ENCODE measurements at regions not wholly inside any gene's neighbourhood (a gene's known extent, or its start where the extent isn't known, plus 50 kb on each side); places are given as distances from the start of the nearest gene placed in this dataset.

DNA sequence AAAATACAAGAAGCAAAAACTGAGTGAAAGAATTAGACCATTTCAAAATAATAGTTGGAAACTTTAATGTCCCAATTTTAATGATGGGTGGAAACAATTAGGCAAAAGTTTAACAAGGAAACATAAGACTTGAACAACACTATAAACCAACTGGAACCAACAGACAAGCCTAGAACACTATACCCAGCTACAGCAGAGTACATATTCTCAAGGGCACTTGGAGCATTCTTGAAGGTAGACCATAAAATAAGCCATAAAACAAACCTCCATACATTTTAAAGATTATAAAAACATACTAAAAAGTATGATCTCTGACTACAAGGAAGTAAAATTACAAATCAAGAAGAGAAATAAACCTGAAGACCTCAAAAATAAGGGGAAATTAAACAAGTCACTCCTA, 616.7 kb downstream of the SUCLG1 start:
- Histone ChIP-seq H3K9me3 (no peaks in the 10 kb centered on the region), H3K27me3 (no peaks in the 10 kb centered on the region), H3K4me1 (no peaks in the 10 kb centered on the region), H3K4me3 (no peak overlapping the region), H3K27ac (no peak overlapping the region), H3K36me3 (no peaks in the 10 kb centered on the region)
- DNase-seq (no peak), ATAC-seq (ENCODE audit: low FRiP score in 2 of 2) (no peak)
- no peak for TF ChIP-seq POLR2AphosphoS5 (IDR thresholded peaks at IDR 0.05)
- no peak for TF ChIP-seq EP300 (IDR thresholded peaks at IDR 0.05)
- TF ChIP-seq POLR2A (IDR thresholded peaks at IDR 0.05), result no peak
- no peak for TF ChIP-seq CTCF (IDR thresholded peaks at IDR 0.05)

DNA sequence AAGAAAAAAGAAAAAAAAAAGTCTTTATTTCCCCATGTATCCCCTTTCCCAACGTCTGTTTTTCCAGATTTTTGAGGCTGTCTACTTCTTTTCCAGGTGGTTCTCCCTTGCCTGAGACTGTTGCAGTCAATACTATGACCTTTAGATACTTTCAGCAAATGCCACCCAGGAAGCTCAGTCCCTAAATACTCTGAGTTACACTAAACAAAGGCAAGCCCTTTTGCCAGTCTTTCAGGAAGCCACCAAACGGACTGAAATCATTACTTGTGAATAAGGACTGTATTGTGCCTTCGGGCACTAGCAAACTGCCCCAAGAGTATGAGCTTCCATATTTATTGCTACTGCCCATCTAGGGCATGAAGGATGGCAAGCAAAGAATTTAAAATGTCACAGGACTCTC, 621.3 kb downstream of the SUCLG1 start:
- no peak overlapping the region for H3K4me3 ChIP-seq

DNA sequence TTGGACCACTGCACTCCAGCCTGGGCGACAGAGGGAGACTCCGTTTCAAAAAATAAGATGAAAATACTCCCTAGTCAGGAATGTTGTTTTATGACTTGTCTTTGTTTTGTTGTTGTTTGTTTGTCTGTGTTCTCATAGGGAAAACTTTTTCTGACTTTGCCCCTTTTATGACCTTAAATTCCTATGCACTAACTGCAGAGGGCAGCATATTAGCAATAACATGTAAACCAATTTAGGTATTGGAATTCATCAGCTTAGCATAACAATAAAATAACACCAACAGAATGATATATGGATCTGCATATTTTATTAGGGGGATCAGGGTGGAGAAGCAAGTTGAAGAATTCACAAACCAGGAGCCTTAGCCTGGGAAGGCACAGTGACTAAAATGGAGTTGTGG, 631.5 kb downstream of the SUCLG1 start:
- WGBS, 2 donors, result 86 to 96% methylated on average over 2 of the region's 2 CpGs
- no peaks in the 10 kb centered on the region for H3K9me3 ChIP-seq
- H3K27ac ChIP-seq, result no peak overlapping the region
- no peak for ATAC-seq (ENCODE audit: low FRiP score in 2 of 2)
- DNase-seq, result no peak
- no peak for TF ChIP-seq EP300 (IDR thresholded peaks at IDR 0.05)
- TF ChIP-seq POLR2AphosphoS5 (IDR thresholded peaks at IDR 0.05), result no peak
- no peak for TF ChIP-seq CTCF (IDR thresholded peaks at IDR 0.05)
- no peak overlapping the region for H3K4me3 ChIP-seq
- H3K4me1 ChIP-seq, result no peaks in the 10 kb centered on the region
- H3K27me3 ChIP-seq, result no peaks in the 10 kb centered on the region
- H3K36me3 ChIP-seq, result no peaks in the 10 kb centered on the region

More for the DNA sequence above, 621.3 kb downstream of the SUCLG1 start:
- Histone ChIP-seq H3K9me3 (no peaks in the 10 kb centered on the region), H3K27me3 (no peaks in the 10 kb centered on the region), H3K36me3 (no peaks in the 10 kb centered on the region), H3K4me1 (no peaks in the 10 kb centered on the region), H3K27ac (no peak overlapping the region)
- WGBS, 2 donors, result 71 to 73% methylated on average over 3 of the region's 3 CpGs
- DNase-seq, result no peak
- ATAC-seq (ENCODE audit: low FRiP score in 2 of 2), result no peak
- TF ChIP-seq POLR2A (IDR thresholded peaks at IDR 0.05) (no peak), CTCF (IDR thresholded peaks at IDR 0.05) (no peak), EP300 (IDR thresholded peaks at IDR 0.05) (no peak)

- H3K27ac ChIP-seq, result no peak overlapping the region
- DNase-seq (no peak), ATAC-seq (ENCODE audit: low FRiP score in 2 of 2) (no peak)
- no peaks in the 10 kb centered on the region for H3K4me1 ChIP-seq
- H3K27me3 ChIP-seq, result no peaks in the 10 kb centered on the region
- no peak overlapping the region for H3K4me3 ChIP-seq
- H3K36me3 ChIP-seq, result no peaks in the 10 kb centered on the region
- WGBS, 2 donors, result 64 to 86% methylated on average over 5 of the region's 5 CpGs
- no peaks in the 10 kb centered on the region for H3K9me3 ChIP-seq
- TF ChIP-seq EP300 (IDR thresholded peaks at IDR 0.05) (no peak), POLR2A (IDR thresholded peaks at IDR 0.05) (no peak), CTCF (IDR thresholded peaks at IDR 0.05) (no peak), POLR2AphosphoS5 (IDR thresholded peaks at IDR 0.05) (no peak)
These were observed 632.5 kb downstream of the SUCLG1 start for GRCh38 chr2:83826577-83826976.

DNA sequence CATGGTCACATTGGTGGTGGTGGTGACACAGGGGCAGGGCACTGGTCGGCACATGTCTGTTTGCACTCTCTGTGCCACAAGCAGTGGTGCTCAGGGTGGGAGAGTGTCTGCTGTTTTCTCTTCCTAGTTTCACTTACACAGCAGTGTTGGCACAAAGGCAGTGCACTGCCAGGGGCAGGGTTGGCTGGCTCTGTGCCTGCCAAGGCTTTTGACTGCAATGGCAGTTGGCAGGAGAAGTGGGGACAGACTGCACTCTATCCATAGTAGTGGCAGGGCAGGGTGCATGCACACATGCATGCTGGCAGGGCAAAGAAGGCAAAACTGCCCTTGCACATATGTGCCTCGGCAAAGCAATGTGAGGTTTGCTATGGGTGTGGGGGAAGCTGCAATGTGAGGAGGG, 635.9 kb downstream of the SUCLG1 start:
- TF ChIP-seq POLR2AphosphoS5 (IDR thresholded peaks at IDR 0.05) (no peak), CTCF (IDR thresholded peaks at IDR 0.05) (no peak), EP300 (IDR thresholded peaks at IDR 0.05) (no peak)
- 43 to 62% methylated on average over 1 to 2 of the region's 2 CpGs for WGBS, 2 donors
- peak in 1 of 2 donors; percentile 19 for ATAC-seq (ENCODE audit: low FRiP score in 2 of 2)

More for the DNA sequence above, 635.9 kb downstream of the SUCLG1 start:
- Histone ChIP-seq H3K27ac (no peak overlapping the region), H3K27me3 (no peaks in the 10 kb centered on the region), H3K4me3 (no peak overlapping the region), H3K9me3 (no peaks in the 10 kb centered on the region), H3K36me3 (no peaks in the 10 kb centered on the region), H3K4me1 (no peaks in the 10 kb centered on the region)
- DNase-seq, result no peak

All from upper lobe of left lung (tissue), 6 donors.